PC-3 (cell line): ENCODE measurements at regions not wholly inside any gene's neighbourhood (a gene's known extent, or its start where the extent isn't known, plus 50 kb on each side); places are given as distances from the start of the nearest gene placed in this dataset.
A peak's percentile ranks its signal among the peaks of the same experiment; 100 is the strongest.

ENCODE experiments used
- ATAC-seq: fragments of 200-7000 bp; cut with Tn5 transposase; 2 replicates; pipeline ENCODE4 v1.9.1; 2020; ENCODE audit warnings: mild to moderate bottlenecking, moderate library complexity
- BruUV-seq: library from RNA; stranded (reverse); fragments of 400-500 nt; replicated peaks from 2 replicates; lab custom pipeline; 2021; lab: Mats Ljungman, UMichigan
- CTCF ChIA-PET: fragments of 300-600 bp; sonication (Branson Sonifier 250); formaldehyde crosslinking; loops from one replicate; lab custom pipeline; 2022; ENCODE audit warnings: antibody characterized with exemption; lab: Charles Lee
- POLR2A ChIA-PET: fragments of 300-600 bp; sonication (Branson Sonifier 250); formaldehyde crosslinking; loops from one replicate; lab custom pipeline; 2022; ENCODE audit warnings: antibody characterized with exemption; ENCODE audit not compliant: unreplicated experiment; lab: Charles Lee
- DNase-seq: peaks from one replicate; pipeline ENCODE4 v3.0.0-alpha.2; 2015
- H2AFZ ChIP-seq: fragments of 300-600 bp; sonication (generic); 2 replicates; pipeline ENCODE4 v1.6.0; 2016; ENCODE audit warnings: antibody characterized with exemption, low read length
- H3F3A ChIP-seq: fragments of 300-600 bp; sonication (generic); one replicate; pipeline ENCODE4 v1.6.0; 2017; ENCODE audit warnings: antibody characterized with exemption, low read length, control low read depth, mild to moderate bottlenecking; ENCODE audit not compliant: unreplicated experiment
- H3K27ac ChIP-seq: fragments of 300-600 bp; sonication (generic); 2 replicates; pipeline ENCODE4 v1.5.1; 2016; ENCODE audit warnings: mild to moderate bottlenecking, low read length
- H3K27me3 ChIP-seq: fragments of 300-600 bp; sonication (generic); 2 replicates; pipeline ENCODE4 v1.6.1; 2016; ENCODE audit warnings: low read length, mixed read lengths
- H3K36me3 ChIP-seq: fragments of 300-600 bp; sonication (generic); 2 replicates; pipeline ENCODE4 v1.6.1; 2016; ENCODE audit warnings: low read depth, mixed run types, low read length, mixed read lengths
- H3K4me1 ChIP-seq: fragments of 300-600 bp; sonication (generic); 2 replicates; pipeline ENCODE4 v1.5.1; 2016; ENCODE audit warnings: low read length; ENCODE audit not compliant: insufficient read depth
- H3K4me2 ChIP-seq: fragments of 300-600 bp; sonication (generic); 2 replicates; pipeline ENCODE4 v1.6.0; 2016; ENCODE audit warnings: low read length
- H3K4me3 ChIP-seq: fragments of 300-600 bp; sonication (generic); 2 replicates; pipeline ENCODE4 v1.5.1; 2016; ENCODE audit warnings: mild to moderate bottlenecking, low read length, mixed read lengths
- H3K79me2 ChIP-seq: fragments of 300-600 bp; sonication (generic); 2 replicates; pipeline ENCODE4 v1.6.1; 2017; ENCODE audit warnings: low read length, mixed read lengths
- H3K9ac ChIP-seq: fragments of 300-600 bp; sonication (generic); 2 replicates; pipeline ENCODE4 v1.6.0; 2016; ENCODE audit warnings: mild to moderate bottlenecking, low read length
- H3K9me2 ChIP-seq: fragments of 300-600 bp; sonication (generic); replicated peaks from 2 replicates; pipeline ENCODE4 v1.6.1; 2016; ENCODE audit warnings: mixed run types, low read length, mixed read lengths
- H3K9me3 ChIP-seq: fragments of 300-600 bp; sonication (generic); 2 replicates; pipeline ENCODE4 v1.6.1; 2016; ENCODE audit warnings: low read length, mixed read lengths
- H4K20me1 ChIP-seq: fragments of 300-600 bp; sonication (generic); 2 replicates; pipeline ENCODE4 v1.6.1; 2016; ENCODE audit warnings: low read length, mixed read lengths
- EZH2 ChIP-seq: fragments of 300-600 bp; sonication (generic); IDR thresholded peaks from one replicate; pipeline ENCODE4 v1.6.1; 2017; ENCODE audit warnings: antibody characterized with exemption, mild to moderate bottlenecking, low read length; ENCODE audit not compliant: unreplicated experiment
- EZH2phosphoT487 ChIP-seq: fragments of 300-600 bp; sonication (generic); IDR thresholded peaks from 2 replicates; pipeline ENCODE4 v1.6.1; 2018; ENCODE audit warnings: mild to moderate bottlenecking, antibody characterized with exemption, low read length, borderline replicate concordance
- intact Hi-C: fragments of 100-400 bp; cut with micrococcal nuclease; formaldehyde crosslinking; loops from 2 replicates; pipeline ENCODE4 v1.9.0; 2023
- TF ChIP-seq, protein P1 (sequence below): fragments of 300-600 bp; sonication (generic); conservative IDR thresholded peaks from 2 replicates; pipeline ENCODE4 v1.5.1; 2017; ENCODE audit warnings: antibody characterized with exemption, low read depth, mild to moderate bottlenecking, low read length

DNA sequence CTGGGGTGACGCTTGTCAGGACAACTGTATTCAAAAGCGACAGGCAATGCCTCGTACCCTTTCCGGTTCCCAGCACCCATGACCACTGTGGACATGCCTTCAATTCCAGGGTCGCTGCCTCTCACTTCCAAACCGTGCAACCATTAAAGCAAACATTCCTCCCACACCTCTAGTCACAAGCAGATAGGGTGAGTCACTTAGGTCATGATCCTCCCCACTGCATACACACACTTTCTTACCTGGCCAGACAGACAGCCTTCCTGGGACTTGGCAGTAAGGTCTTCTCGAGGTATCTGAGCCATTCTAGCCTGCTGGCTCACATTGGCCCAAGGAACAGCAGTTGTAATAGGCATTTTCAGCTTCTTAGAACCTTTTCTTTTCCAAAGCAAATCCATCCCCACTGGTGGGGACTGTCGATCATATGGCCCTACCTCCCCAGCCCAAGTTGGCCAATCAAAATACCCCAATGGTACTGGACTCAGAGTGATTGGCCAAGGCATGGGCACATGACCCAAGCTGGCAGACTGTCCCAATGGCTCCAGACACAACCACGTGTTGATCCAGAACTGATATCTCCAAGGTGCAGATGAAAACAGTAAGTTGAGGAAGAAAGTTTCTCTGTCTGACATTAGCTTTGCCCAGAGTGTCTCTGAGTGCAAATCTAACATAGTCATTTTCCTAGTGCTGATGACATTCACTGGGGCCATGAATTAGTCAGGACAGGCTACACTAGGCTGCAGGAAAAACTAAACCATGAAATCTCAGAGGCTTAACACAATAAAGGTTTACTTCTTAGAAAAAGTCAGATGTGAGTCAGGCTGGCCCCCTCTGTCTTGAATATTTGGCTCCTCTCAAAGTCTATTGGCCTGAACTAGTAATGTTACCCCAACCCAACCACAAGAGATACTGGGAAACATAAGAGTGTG, 113.8 kb downstream of the RRAGC start:
- intact Hi-C loops, result no loop called here
- ATAC-seq (no peak), DNase-seq (peak; percentile 30)
- Histone ChIP-seq H4K20me1 (no peaks in the 10 kb centered on the region), H3K4me2 (no peak overlapping the region), H3K9ac (no peak overlapping the region), H3K4me1 (no peaks in the 10 kb centered on the region), H3K27me3 (peaks cover 23% of the 10 kb centered on the region), H3F3A (no peaks in the 10 kb centered on the region), H3K4me3 (no peak overlapping the region), H3K79me2 (no peaks in the 10 kb centered on the region), H3K9me2 (no peaks in the 10 kb centered on the region), H3K27ac (no peak overlapping the region), H3K9me3 (no peaks in the 10 kb centered on the region), H3K36me3 (no peaks in the 10 kb centered on the region), H2AFZ (no peak overlapping the region)
- POLR2A ChIA-PET, result no interaction called here
- CTCF ChIA-PET, result no interaction called here
- TF ChIP-seq, protein P1, sequence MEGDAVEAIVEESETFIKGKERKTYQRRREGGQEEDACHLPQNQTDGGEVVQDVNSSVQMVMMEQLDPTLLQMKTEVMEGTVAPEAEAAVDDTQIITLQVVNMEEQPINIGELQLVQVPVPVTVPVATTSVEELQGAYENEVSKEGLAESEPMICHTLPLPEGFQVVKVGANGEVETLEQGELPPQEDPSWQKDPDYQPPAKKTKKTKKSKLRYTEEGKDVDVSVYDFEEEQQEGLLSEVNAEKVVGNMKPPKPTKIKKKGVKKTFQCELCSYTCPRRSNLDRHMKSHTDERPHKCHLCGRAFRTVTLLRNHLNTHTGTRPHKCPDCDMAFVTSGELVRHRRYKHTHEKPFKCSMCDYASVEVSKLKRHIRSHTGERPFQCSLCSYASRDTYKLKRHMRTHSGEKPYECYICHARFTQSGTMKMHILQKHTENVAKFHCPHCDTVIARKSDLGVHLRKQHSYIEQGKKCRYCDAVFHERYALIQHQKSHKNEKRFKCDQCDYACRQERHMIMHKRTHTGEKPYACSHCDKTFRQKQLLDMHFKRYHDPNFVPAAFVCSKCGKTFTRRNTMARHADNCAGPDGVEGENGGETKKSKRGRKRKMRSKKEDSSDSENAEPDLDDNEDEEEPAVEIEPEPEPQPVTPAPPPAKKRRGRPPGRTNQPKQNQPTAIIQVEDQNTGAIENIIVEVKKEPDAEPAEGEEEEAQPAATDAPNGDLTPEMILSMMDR, result no peak
- TF ChIP-seq EZH2phosphoT487, result no peak
- TF ChIP-seq EZH2, result no peak
- no TSS peak for BruUV-seq

DNA sequence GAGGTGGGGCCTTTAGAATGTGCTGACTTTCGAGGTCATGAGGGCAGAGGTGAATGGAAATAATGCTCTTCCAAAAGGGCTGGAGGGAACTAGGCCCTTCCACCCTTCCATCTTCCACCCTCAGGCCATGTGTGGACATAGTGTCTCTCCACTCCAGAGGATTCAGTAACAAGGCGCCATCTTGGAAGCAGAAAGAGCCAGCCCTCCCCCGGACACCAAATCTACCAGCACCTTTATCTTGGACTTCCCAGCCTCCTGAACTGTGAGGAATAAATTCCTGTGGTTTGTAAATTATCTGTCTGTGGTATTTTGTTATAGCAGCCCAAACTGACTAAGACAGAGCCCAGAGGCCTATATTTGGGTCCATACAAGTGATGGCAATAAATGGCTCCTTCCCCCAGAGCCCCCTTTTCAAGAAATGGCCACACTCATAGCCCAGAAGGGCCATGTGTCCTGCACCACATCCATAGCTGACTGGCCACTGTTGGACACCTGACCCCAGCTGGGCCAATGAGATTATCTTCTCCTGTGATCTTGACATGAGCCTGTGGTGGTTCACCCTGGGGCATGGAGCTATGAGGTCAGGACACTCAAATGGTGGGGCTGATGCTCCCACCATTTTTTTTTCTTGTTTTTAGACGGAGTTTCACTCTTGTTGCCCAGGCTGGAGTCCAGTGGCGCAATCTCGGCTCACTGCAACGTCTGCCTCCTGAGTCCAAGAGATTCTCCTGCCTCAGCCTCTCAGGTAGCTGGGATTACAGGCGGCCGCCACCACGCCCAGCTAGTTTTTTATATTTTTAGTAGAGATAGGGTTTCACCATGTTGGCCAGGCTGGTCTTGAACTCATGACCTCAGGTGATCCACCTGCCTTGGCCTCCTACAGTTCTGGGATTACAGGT, 114.9 kb downstream of the RRAGC start:
- Histone ChIP-seq H3K4me2 (no peak overlapping the region), H3F3A (no peaks in the 10 kb centered on the region), H3K9ac (no peak overlapping the region), H3K9me2 (no peaks in the 10 kb centered on the region), H4K20me1 (no peaks in the 10 kb centered on the region), H3K79me2 (no peaks in the 10 kb centered on the region), H3K9me3 (no peaks in the 10 kb centered on the region), H3K36me3 (no peaks in the 10 kb centered on the region), H2AFZ (no peak overlapping the region), H3K4me1 (no peaks in the 10 kb centered on the region), H3K27ac (no peak overlapping the region), H3K27me3 (peaks cover 22% of the 10 kb centered on the region), H3K4me3 (no peak overlapping the region)
- DNase-seq (no peak), ATAC-seq (no peak)
- ChIA-PET POLR2A (no interaction called here), CTCF (no interaction called here)
- TF ChIP-seq EZH2phosphoT487 (no peak), EZH2 (no peak)
- TF ChIP-seq, protein P1, result no peak
- BruUV-seq, result no TSS peak
- intact Hi-C loops, result no loop called here
